CD4-positive, alpha-beta T cell (primary cell): ENCODE measurements at regions not wholly inside any gene's neighbourhood (a gene's known extent, or its start where the extent isn't known, plus 50 kb on each side); places are given as distances from the start of the nearest gene placed in this dataset.

Source experiments
- ATAC-seq: fragments of 200-7000 bp; cut with Tn5 transposase; one replicate; pipeline ENCODE4 v1.10.0; 2022; ENCODE audit warnings: mild to moderate bottlenecking; ENCODE audit not compliant: poor library complexity
- CTCF ChIA-PET: fragments of 350-600 bp; sonication (Branson Sonifier 250); formaldehyde crosslinking; loops from one replicate; lab custom pipeline; 2021; ENCODE audit warnings: antibody characterized with exemption, inconsistent platforms; lab: Charles Lee
- POLR2A ChIA-PET: fragments of 350-600 bp; sonication (Branson Sonifier 250); formaldehyde crosslinking; loops from one replicate; lab custom pipeline; 2021; ENCODE audit warnings: antibody characterized with exemption, inconsistent platforms; lab: Charles Lee
- DNase-seq, 14 experiments: peaks; one replicate each; pipeline ENCODE4 v3.0.0-alpha.2; 2013 to 2020; ENCODE audit warnings: mixed read lengths in 2 of 14
- H3K27ac ChIP-seq, 2 donors: one replicate each; pipeline versions ENCODE4 v1.5.1 to v1.7.0; 2013; ENCODE audit warnings: low read length in 2 of 2, low read depth in 1 of 2, mild to moderate bottlenecking in 1 of 2
- H3K27me3 ChIP-seq, 2 experiments: 1 replicate in 1 of 2; 2 replicates in 1 of 2; pipeline versions ENCODE4 v1.6.1 to v1.7.0; 2013; ENCODE audit warnings: low read length in 2 of 2, control low read depth in 1 of 2, mild to moderate bottlenecking in 1 of 2, moderate library complexity in 1 of 2; ENCODE audit not compliant: insufficient read depth in 2 of 2, control insufficient read depth in 1 of 2
- H3K36me3 ChIP-seq: one replicate; pipeline ENCODE4 v1.6.1; 2013; ENCODE audit warnings: low read length, control low read depth; ENCODE audit not compliant: insufficient read depth
- H3K4me1 ChIP-seq: one replicate; pipeline ENCODE4 v1.6.1; 2013; ENCODE audit warnings: low read length, control low read depth; ENCODE audit not compliant: insufficient read depth
- H3K4me3 ChIP-seq: one replicate; pipeline ENCODE4 v1.5.1; 2013; ENCODE audit warnings: mild to moderate bottlenecking, low read length, moderate library complexity
- H3K9me3 ChIP-seq, 2 experiments: 1 replicate in 1 of 2; 2 replicates in 1 of 2; pipeline versions ENCODE4 v1.6.1 to v1.7.0; 2013; ENCODE audit warnings: low read length in 2 of 2, mild to moderate bottlenecking in 2 of 2, control low read depth in 1 of 2, moderate library complexity in 1 of 2; ENCODE audit not compliant: control insufficient read depth in 1 of 2, insufficient read depth in 1 of 2
- H3K27ac Mint-ChIP-seq: one replicate; pipeline ENCODE4 v1.8.0; 2020; ENCODE audit warnings: mixed read lengths
- H3K27me3 Mint-ChIP-seq: one replicate; pipeline ENCODE4 v1.8.0; 2021; ENCODE audit warnings: mixed read lengths
- H3K36me3 Mint-ChIP-seq: one replicate; pipeline ENCODE4 v1.8.0; 2021; ENCODE audit warnings: low read depth, mixed read lengths
- H3K4me1 Mint-ChIP-seq: one replicate; pipeline ENCODE4 v1.8.0; 2021; ENCODE audit warnings: low read depth, mixed read lengths
- H3K4me3 Mint-ChIP-seq: one replicate; pipeline ENCODE4 v1.8.0; 2020; ENCODE audit warnings: mild to moderate bottlenecking, mixed read lengths
- H3K9me3 Mint-ChIP-seq: one replicate; pipeline ENCODE4 v1.8.0; 2020; ENCODE audit warnings: mixed read lengths
- CTCF ChIP-seq: fragments of 200-600 bp; IDR thresholded peaks from one replicate; pipeline ENCODE4 v1.8.0; 2022; ENCODE audit warnings: antibody characterized with exemption, mild to moderate bottlenecking
- intact Hi-C, 2 experiments: fragments of 100-400 bp; cut with DNase I in 1 of 2; cut with micrococcal nuclease in 1 of 2; formaldehyde crosslinking; loops; one replicate each; pipeline versions ENCODE4 v1.15.1 to v1.9.0; 2023 to 2025; cut with DNase I, micrococcal nuclease

- DNase-seq (no peak), ATAC-seq (no peak)
- POLR2A ChIA-PET: no interaction called here
- TF ChIP-seq CTCF: no peak
- intact Hi-C loops: no loop called here
- Mint-ChIP-seq H3K4me3 (no peak overlapping the region), H3K9me3 (no peaks in the 10 kb centered on the region), H3K27ac (no peak overlapping the region), H3K4me1 (no peaks in the 10 kb centered on the region), H3K36me3 (no peaks in the 10 kb centered on the region), H3K27me3 (no peaks in the 10 kb centered on the region)
- CTCF ChIA-PET: no interaction called here
- H3K9me3 ChIP-seq: peaks cover 0 to 3% of the 10 kb centered on the region in 2 experiments
- H3K27me3 ChIP-seq: no peaks in the 10 kb centered on the region
- H3K36me3 ChIP-seq: no peaks in the 10 kb centered on the region
- no peak overlapping the region for H3K4me3 ChIP-seq
- no peak overlapping the region for H3K27ac ChIP-seq
- no peaks in the 10 kb centered on the region for H3K4me1 ChIP-seq
Observed at GRCh38 chr3:68148447-68148846, 494.0 kb upstream of the SUCLG2 start.

GRCh38 chr3:68142441-68142840 is 488.0 kb upstream of the SUCLG2 start:
- TF ChIP-seq CTCF: no peak
- DNase-seq (no peak), ATAC-seq (no peak)
- Mint-ChIP-seq H3K4me3 (no peak overlapping the region), H3K4me1 (no peaks in the 10 kb centered on the region), H3K9me3 (no peaks in the 10 kb centered on the region), H3K27me3 (no peaks in the 10 kb centered on the region), H3K36me3 (no peaks in the 10 kb centered on the region), H3K27ac (no peak overlapping the region)
- Histone ChIP-seq H3K9me3 (peaks cover 0 to 3% of the 10 kb centered on the region in 2 experiments), H3K36me3 (no peaks in the 10 kb centered on the region), H3K27me3 (no peaks in the 10 kb centered on the region), H3K4me1 (no peaks in the 10 kb centered on the region), H3K27ac (no peak overlapping the region), H3K4me3 (no peak overlapping the region)
- POLR2A ChIA-PET: no interaction called here
- intact Hi-C loops: no loop called here
- CTCF ChIA-PET: no interaction called here

GRCh38 chr3:68139897-68140296 is 485.5 kb upstream of the SUCLG2 start:
- no peak overlapping the region for H3K4me3 Mint-ChIP-seq
- H3K4me1 Mint-ChIP-seq: no peaks in the 10 kb centered on the region
- Histone ChIP-seq H3K4me1 (no peaks in the 10 kb centered on the region), H3K4me3 (no peak overlapping the region), H3K27me3 (no peaks in the 10 kb centered on the region), H3K27ac (no peak overlapping the region), H3K36me3 (no peaks in the 10 kb centered on the region), H3K9me3 (peaks cover 0 to 2% of the 10 kb centered on the region in 2 experiments)
- no peak overlapping the region for H3K27ac Mint-ChIP-seq
- intact Hi-C loops: no loop called here
- TF ChIP-seq CTCF: no peak
- ATAC-seq (no peak), DNase-seq (no peak)
- no peaks in the 10 kb centered on the region for H3K36me3 Mint-ChIP-seq
- ChIA-PET CTCF (interaction anchor here (0.5 kb wide), 1 partner anchor 64 kb away, joined by 3 read pairs; no protein-coding TSS in a partner anchor), POLR2A (no interaction called here)
- H3K9me3 Mint-ChIP-seq: no peaks in the 10 kb centered on the region
- no peaks in the 10 kb centered on the region for H3K27me3 Mint-ChIP-seq
